Ecto neural progenitor cell (in vitro differentiated cells): ENCODE measurements at regions not wholly inside any gene's neighbourhood (a gene's known extent, or its start where the extent isn't known, plus 50 kb on each side); places are given as distances from the start of the nearest gene placed in this dataset.
"Not testable (repeated sequence)": the region's sequence is repeated elsewhere in the genome, so short reads cannot be mapped to it uniquely, and the experiment has no call there.

Source experiments
- DNase-seq: peaks from one replicate; pipeline ENCODE4 v3.0.0-alpha.2; 2018; ENCODE audit warnings: low spot score

DNA sequence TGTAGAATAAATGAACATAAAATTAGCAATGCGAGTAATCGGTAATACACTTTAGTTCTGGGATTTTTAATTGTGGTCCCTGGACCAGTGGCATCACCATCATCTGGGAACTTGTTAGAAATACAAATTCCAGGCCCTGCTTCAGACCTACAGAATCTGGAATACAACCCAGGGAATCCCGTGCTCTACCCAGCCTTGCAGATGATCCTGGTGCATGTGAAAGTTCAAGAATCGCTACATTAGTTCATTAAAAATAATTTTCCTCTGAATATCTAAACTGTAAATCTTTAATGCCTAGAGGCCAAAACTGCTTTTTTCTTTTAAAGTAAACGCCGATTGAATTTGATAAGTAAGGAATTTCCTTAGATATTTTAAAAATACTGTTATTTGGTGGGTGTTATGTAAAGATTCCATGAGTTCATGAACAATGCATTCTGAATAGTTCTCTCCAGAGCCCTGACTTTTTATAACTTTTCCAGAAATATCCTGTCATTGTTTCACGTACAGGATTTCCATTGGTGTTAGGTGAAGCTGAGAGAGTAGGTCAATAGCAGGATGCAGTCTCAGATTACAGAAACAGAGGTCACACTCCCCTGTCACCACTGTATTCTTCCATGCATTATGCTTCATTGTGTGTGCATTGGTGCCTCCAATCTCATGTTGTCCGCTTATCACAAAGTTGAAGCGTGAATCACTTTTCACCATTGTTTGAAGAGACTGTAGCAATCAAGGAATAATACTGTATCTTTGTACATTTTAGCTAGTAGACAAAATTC lies 596.5 kb upstream of the KLF12 start:
- DNase-seq, result no peak

DNA sequence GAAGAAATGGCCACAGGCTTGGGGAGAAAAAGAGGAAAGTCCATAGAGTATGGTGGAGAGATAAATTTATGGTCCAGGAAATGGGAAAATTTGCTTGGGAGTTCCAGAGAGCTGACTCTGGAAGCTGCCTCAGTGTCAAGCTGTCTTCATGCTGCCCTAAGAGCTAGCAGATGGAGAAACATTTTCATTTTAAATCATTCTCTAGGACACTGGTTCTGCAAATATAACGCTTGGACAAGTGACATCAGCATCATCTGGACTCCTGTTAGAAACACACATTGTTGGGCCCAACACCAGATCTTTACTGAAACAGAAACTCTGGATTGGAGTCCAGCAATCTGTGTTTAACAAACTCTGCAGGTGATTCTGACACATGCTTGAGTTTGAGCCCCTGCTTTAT lies 592.0 kb upstream of the KLF12 start:
- no peak for DNase-seq

DNA sequence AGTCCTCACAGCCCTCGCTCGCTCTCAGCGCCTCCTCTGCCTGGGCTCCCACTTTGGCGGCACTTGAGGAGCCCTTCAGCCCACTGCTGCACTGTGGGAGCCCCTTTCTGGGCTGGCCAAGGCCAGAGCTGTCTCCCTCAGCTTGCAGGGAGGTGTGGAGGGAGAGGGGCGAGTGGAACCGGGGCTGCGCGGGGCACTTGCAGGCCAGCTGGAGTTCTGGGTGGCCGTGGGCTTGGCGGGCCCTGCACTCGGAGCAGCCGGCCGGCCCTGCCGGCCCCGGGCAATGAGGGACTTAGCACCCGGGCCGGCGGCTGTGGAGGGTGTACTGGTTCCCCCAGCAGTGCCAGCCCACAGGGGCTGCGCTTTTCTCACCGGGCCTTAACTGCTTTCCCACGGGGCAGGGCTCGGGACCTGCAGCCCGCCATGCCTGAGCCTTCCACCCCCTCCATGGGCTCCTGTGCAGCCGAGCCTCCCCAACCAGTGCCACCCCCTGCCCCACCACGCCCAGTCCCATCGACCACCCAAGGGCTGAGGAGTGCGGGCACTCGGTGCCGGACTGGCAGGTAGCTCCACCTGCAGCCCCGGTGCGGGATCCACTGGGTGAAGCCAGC lies 584.1 kb upstream of the KLF12 start:
- not testable (repeated sequence) for DNase-seq

DNA sequence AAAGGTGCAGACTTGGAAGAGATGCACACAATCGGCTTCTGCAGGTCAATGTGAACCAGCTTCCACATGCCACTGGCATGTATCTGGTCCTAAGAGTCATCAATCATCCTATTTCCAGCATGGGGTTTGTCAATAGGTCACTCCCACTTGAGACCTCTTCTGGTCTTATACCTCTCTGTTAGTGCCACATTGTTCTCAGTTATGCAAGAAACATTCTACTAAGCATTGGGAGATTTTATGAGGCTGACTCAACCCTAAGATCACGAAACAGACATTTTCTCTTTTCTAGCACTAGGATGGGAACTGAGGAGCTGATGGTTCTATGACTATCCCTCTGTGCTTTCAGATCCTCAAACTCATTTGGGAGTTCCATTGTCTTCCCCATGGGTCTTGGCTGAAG lies 581.5 kb upstream of the KLF12 start:
- DNase-seq, result no peak

DNA sequence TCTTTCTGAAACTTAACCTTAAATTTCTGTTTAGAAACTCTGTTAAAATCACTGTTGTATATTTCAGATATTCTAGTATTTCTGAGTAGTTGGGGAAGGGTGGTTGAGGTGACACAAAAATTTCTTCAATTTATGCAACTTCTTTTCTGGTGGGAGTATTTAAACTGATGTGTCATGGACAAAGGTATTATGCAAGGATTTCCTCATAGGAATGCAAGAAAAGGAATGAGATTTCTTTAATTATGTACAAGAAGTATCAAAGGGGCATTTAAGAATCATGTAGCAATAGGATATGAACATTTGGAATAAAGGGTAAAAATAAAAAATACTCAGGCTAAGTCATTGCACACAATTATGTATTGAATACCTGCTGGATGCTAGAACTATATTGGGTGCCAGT lies 575.8 kb upstream of the KLF12 start:
- no peak for DNase-seq

DNA sequence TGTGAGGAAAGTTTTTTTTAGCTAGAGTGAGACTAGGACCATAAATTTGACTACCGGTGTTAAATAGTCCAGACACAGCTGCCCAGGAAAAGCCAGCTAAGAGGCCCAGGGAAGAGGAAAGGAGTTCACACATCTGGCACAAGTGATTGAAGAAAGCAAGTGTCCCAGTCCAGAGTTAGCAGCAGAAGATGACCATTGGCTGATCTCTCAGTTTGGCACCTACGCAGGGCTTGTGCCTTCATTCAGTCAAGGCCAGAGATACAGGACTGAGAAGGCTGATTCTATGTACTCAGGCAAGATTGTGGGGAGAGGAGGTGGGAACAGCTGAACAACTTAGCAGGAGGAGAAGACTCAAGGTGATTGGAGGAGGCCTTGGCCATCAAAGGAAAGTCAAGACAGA lies 575.0 kb upstream of the KLF12 start:
- no peak for DNase-seq

DNA sequence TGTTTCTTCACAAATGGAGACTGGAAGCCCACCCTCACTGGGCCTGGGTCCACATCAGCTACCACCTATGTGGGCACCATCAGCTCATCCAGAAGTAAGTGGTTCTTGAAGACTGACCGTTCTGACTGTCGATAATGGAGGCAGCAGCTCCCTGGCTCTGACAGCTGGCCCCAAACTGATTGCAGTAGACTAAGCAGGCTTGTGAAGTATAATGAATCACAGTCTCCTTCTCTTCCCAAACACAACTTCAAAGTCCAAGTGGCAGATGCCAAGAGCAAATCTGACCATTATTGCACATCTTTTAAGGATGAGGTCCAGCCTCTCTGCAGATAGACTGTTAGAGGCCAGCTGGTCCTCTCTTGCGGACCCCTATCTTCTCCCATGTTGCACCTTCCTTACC lies 574.4 kb upstream of the KLF12 start:
- DNase-seq, result no peak

DNA sequence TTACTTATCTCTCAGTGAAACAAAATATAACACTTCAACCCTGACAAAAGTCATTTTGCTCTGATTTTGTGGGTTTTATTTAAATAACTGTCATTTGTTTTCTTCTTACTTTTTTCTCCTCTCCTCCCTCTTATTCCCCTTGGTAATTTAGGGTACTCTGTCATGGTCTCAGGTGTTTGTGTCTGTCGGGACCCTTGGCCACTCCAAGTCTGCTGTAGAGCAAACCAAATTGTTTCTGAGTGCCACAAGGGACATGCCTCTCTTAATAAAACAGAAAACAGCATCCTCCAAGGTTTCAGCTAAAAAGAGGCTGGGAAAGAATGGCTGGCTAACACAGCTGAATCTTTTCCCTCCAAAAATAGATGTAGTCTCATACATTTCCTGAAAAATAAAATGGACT lies 573.1 kb upstream of the KLF12 start:
- no peak for DNase-seq

DNA sequence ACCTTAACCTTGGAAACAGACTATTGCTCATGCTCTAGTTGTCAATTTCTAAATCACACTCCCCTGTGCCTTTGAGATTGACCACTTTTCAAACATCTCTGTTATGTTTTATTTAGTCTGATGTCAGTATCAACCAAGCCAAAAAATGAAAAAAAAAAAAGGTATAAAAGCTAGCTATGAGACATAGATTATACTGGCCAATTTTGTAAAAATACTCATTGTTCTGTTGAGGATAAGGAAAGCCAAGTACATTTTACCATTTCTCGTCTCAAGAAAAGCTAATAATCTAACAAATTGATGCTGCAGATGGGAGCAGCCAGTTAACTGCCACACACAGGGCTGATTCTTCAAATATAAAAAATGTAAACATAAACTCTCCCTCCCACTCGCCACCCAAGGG lies 572.6 kb upstream of the KLF12 start:
- no peak for DNase-seq

DNA sequence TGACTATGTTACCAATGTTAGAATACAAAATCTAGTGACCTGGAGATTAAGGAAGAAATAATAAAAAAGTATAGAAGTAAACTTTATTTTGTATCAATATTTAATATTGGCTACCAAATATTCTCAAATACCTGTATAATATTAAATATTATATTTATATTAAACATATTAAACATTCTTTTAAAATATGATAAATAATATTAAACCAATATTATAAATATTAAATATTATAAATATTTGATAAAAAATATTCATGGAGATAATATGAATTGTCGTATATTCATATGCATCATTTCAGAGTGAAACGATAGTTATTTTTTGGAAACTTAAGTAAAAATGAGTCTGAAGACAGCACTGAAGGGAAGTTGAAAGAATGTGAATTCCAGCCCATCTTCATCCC lies 571.2 kb upstream of the KLF12 start:
- no peak for DNase-seq

DNA sequence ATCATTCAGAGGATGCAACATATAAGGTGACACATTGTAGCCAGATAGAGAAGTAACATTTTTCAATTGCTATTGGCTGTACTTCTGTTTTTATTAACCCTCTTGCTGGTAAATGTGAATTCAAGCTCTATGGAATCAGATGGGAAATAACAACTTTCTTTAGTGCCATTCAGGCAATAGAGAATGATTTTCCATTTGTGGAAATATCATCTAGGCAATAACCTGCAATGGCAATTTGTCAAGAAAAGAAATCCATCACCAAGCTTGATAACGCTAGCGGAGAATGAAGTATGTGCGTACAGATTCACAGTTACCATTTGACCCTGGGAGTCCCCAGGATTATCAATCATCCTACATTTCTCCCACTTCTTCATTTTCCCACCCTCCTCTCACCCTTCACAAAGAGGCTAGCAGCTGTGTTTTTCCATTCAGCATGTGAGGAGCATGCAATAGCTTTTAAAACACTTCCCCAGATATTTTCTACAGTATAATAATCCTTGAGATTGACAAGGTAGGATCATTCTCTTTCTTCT lies 569.7 kb upstream of the KLF12 start:
- no peak for DNase-seq

DNA sequence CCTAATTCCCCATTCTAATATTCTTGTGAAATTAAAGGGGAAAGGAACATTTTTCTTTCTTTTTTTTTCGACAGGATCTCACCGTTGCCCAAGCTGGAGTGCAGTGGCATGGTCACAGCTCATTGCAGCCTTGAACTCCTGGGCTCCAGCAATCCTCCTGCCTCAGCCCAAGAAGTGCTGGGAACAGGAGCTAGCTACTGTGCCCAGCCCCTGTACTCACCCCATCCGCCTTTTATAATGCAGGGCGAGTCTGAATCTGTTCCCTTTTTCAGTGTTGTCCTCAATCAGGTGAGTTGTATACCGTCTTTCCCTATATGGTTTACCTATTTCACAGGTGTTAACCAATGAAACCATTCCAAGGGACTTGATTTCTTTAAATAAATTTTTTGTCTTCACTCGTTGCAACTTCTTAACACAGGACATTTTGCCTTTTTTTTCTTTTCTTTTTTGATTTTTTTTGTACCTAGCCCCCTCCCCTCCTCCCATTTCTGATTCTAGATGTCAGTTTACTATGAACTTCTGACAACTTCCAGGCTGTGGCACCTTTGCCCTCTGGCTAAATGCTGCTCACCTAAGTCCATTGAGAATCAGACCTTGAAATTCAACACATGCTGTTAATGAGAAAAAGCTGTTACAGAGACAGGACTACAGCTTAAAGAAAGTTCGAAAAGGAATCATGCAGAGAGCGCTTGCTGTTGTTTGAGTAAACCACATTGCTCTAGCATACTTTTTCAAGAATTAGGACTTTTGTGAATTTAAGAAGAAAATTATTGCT lies 562.1 kb upstream of the KLF12 start:
- no peak for DNase-seq

DNA sequence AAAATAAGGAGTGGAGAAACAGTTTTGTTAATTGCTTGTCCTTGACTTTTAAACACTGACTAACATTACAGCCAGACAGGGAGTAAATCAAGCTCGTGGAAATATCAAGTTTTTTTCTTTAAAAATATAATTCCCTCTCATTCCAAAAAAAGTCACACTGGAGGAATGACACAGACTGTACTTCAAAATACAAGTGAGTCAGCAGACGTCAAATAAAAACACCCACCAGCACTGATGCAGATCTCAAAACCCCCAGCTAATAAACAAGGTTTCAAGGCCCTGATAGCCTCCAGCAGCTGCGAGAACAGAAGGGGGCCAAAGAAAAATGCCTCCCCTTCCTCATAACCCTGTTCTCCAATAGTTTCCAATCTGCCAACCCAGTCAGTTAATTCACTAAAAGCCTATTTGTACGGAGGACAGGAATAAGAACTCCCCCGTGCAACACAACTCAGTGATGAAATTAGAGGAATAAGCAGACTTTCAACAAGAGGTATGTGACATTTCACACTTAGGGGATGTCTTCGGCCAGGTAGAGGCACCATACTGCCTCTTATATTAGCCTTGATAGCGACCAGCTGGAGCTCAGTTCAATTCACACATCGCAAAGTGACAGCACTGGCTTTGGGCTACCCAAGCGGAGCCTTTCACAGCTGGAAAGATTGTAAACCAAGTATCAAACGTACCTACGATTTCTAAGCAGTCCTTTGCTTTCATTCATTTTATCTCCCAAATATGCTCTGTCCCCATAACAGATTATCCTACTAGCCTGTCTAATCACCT lies 561.0 kb upstream of the KLF12 start:
- no peak for DNase-seq

DNA sequence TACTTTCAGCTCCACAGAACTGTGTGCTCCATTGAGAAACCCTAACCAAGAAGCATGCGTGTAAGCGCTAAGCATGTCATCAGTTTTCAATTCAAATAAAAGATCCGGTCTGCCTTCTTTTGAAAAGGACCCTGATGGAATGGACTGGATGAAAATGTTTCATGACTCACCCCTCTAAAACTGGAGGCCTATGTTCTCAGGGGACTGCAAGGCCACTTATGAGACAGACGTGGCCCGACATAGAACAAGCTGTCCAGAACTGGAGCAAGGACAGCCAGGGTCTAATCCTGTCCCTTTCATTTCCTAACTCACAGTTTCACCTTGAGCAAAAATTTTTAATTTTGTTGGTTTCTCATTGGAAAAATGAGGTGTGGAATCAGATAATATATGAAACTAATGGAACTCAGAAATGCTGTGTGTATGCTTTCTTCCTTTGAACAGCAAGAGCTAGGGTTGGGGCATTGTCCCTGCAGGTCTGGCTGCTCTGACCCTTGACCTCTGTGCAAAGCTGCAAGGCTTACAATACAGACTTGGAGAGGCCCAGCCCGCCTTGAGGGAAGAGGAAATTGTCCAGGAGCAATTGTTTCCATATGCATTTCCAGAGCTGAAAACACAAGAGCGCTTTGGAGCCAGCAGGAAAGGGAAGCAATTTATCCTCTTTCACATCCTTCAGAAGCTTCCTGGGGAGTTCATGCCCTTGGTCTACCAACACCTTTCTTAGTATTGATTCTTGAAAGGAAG lies 553.4 kb upstream of the KLF12 start:
- DNase-seq, result peak; percentile 73

DNA sequence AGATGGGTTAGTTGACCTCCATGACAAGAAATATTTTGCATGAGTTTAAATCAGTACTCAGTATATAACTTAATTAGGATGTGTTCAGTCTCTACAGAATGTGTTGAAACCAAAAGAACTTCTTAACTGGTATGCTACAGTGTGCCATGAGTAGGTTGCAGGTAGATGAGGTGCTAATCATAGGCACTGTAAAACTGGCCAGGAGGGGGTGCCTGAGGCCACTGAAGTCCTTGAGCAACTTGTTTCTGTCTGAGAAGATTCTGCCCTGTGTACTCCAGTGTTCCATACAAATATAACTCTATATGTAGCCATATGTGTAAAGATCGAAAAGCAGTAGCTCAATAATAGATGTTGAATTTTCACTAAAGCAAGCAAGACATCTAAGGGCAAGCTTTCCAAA lies 549.2 kb upstream of the KLF12 start:
- no peak for DNase-seq

DNA sequence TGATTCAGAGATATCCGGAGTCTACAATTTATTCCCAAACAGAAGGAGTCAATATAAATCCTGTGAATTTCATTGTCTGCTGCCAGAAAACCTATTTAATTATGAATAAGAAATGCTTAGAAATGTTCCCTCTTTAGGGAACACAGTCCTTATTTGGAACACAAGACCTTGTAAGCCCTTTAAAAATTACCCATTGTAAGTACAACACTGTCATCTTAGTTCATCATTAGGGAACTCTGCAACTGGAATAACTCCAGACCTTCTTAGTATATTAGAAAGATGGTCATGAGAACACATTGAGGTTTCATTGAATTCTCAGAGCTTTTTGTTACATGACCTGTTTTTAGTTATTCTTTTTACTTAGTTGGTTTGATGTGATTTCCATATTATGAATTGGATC lies 548.5 kb upstream of the KLF12 start:
- no peak for DNase-seq

DNA sequence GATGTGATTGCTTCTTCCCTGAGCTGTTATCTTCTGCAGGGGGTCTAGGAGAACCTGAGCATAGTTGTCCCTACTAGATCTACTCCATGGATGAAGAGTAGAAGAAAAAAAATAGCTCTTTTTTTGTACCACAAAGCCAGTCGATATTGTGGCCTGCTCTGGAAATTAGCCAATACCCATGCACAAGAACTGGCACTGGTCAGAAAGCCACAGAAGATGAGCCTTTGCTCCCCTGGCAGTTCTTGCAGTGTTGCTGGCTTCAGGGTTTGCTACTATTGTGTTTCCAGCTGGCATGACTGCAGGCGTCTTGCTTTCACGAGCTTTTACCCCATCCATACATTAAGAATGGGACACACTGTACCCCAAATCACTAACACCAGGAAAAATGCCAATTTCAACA lies 547.7 kb upstream of the KLF12 start:
- no peak for DNase-seq

DNA sequence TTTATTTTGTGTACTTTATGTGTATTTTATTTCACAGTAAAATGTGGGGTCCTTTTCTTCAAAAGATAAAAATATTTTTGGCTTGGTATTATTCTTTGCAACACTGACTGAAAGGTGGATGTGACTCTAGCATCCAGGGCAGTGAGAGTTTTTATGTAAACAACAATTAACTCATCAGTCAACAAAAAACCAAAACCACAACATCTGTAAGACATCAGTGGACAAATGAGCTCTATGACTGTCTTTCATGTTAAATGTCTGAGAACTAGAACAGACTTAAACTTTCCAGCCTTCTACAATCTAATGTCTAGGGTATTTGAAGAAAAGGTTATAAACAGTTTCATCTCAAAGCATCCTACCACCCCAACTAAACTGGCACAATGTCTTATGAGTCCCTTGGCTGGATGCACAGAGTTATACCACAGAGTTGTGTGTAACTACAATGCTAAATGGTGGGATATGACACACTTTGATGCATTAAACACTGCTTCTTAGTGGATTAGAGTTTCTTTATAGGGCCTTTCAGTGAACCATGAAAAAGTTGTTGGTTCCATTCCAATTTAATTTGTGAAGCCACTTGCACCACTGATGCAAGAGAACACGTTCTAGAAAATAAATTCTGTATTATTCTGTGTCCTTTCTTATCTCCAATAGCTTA lies 544.2 kb upstream of the KLF12 start:
- DNase-seq, result no peak

DNA sequence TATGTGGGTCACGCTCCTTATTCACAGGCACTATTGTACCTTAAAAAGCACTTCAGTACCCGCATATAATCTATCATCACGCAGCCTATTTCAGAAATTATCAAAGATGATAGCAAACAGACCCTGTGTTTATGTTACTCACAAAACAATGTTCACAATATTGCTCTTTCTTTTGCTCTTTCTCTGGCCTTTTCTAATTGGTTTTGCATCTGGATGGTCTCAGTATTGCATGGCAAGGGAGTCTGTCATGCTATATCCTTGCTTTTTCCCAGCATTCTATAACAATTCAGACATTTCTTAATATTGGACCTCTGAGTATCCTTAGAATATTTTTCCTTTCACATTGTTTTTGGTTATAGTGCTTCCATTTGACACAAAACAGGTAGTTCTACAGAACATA lies 541.8 kb upstream of the KLF12 start:
- DNase-seq, result no peak

DNA sequence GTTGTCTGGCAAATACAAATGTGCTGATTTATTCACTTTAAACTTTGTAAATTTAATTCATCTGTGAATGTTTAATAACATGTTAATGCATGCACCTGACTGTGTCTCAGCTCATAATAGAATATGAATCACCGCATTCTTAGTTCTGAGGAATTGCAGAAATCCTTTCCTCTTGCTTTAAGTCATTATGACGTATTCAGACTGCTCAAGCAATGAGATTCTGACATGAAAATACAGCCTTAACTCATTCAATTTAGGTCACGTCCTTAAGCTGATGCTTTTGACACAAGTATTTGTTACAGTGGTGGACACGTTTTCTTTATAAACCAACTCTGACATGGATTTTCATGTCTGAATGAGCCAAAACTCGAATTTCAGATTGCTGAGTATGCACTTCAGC lies 541.0 kb upstream of the KLF12 start:
- no peak for DNase-seq

DNA sequence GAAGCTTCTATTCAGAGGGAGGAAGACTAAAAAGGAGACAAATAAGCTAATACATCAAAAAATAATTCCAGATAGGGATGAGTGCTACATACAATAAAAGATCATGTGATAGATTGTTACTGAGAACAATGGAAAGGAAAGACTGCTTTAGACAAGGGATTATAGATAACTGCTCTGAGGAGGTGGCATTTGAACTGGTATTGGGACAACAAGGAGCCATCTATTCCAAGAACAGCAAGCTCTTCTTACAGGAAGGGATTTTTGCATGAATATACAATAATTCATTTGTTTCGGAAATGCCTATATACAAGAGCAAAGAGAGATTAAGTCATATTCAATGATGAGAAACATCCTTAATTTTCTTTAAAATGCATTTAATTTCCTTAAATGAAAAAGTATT lies 540.5 kb upstream of the KLF12 start:
- DNase-seq, result no peak
